ENCODE measurements at regions not wholly inside any gene's neighbourhood (a gene's known extent, or its start where the extent isn't known, plus 50 kb on each side); places are given as distances from the start of the nearest gene placed in this dataset.
"Not testable (repeated sequence)": the region's sequence is repeated elsewhere in the genome, so short reads cannot be mapped to it uniquely, and the experiment has no call there.

DNA sequence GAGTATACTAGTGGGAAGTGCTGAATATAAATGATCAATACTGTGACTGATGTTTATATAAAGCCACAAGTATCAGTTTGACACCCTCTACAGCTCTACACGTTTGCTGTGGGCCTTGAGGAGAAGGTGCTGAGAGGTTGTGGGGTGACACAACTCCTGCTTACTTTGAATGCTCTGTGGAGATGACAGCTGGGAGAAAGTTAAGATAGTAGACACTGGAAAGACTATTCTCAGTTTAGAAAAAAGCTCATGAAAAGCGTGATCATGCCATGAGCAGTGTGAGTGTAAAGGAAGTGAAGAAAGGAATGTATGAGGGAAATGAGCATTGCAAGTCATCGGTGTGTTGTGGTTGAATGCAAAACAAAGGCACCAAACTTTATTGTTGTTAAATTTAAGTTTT is 215.8 kb downstream of the UTRN start:
- no peak for ATAC-seq
- Histone ChIP-seq H3K27me3 (no peaks in the 10 kb centered on the region), H3K27ac (no peak overlapping the region), H3K4me1 (no peaks in the 10 kb centered on the region), H3K9me3 (peaks cover 0 to 14% of the 10 kb centered on the region in 2 donors), H3K4me3 (no peak overlapping the region), H3K36me3 (peaks cover 0 to 67% of the 10 kb centered on the region in 2 donors)
- DNase-seq = no peak
- TF ChIP-seq, protein P1, sequence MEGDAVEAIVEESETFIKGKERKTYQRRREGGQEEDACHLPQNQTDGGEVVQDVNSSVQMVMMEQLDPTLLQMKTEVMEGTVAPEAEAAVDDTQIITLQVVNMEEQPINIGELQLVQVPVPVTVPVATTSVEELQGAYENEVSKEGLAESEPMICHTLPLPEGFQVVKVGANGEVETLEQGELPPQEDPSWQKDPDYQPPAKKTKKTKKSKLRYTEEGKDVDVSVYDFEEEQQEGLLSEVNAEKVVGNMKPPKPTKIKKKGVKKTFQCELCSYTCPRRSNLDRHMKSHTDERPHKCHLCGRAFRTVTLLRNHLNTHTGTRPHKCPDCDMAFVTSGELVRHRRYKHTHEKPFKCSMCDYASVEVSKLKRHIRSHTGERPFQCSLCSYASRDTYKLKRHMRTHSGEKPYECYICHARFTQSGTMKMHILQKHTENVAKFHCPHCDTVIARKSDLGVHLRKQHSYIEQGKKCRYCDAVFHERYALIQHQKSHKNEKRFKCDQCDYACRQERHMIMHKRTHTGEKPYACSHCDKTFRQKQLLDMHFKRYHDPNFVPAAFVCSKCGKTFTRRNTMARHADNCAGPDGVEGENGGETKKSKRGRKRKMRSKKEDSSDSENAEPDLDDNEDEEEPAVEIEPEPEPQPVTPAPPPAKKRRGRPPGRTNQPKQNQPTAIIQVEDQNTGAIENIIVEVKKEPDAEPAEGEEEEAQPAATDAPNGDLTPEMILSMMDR (IDR thresholded peaks at IDR 0.05) = no peak
- intact Hi-C loops (cut with DNase I) = no loop called here

DNA sequence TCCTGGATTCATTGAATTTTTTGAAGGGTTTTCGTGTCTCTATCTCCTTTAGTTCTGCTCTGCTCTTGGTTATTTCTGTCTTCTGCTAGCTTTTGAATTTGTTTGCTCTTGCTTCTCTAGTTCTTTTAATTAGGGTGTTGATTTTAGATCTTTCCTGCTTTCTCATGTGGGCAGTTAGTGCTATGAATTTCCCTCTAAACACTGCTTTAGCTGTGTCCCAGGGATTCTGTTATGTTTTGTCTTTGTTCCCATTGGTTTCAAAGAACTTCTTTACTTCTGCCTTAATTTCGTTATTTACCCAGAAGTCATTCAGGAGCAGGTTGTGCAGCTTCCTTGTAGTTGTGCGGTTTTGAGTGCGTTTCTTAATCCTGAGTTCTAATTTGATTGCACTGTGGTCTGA is 220.1 kb downstream of the UTRN start:
- not testable (repeated sequence) for ATAC-seq, DNase-seq

DNA sequence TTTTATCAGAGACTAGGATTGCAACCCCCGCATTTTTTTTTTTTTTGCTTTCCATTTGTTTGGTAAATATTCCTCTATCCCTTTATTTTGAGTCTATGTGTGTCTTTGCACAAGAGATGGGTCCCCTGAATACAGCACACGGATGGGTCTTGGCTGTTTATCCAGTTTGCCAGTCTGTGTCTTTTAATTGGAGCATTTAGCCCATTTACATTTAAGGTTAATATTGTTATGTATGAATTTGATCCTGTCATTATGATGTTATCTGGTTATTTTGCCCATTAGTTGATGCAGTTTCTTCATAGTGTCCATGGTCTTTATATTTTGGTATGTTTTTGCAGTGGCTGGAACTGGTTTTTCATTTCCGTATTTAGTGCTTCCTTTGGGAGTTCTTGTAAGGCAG is 220.9 kb downstream of the UTRN start:
- H3K4me1 ChIP-seq; H3K27ac ChIP-seq; DNase-seq; intact Hi-C loops (cut with DNase I); ATAC-seq; H3K4me3 ChIP-seq; H3K27me3 ChIP-seq: not testable (repeated sequence)
- Histone ChIP-seq H3K9me3 (peaks cover 0 to 14% of the 10 kb centered on the region in 2 donors), H3K36me3 (peaks cover 0 to 53% of the 10 kb centered on the region in 2 donors)

More for the DNA sequence above, 220.1 kb downstream of the UTRN start:
- H3K36me3 ChIP-seq = peaks cover 0 to 53% of the 10 kb centered on the region in 2 donors
- intact Hi-C loops (cut with DNase I); H3K4me1 ChIP-seq; H3K4me3 ChIP-seq; H3K27ac ChIP-seq; H3K27me3 ChIP-seq: not testable (repeated sequence)
- peaks cover 0 to 14% of the 10 kb centered on the region in 2 donors for H3K9me3 ChIP-seq

DNA sequence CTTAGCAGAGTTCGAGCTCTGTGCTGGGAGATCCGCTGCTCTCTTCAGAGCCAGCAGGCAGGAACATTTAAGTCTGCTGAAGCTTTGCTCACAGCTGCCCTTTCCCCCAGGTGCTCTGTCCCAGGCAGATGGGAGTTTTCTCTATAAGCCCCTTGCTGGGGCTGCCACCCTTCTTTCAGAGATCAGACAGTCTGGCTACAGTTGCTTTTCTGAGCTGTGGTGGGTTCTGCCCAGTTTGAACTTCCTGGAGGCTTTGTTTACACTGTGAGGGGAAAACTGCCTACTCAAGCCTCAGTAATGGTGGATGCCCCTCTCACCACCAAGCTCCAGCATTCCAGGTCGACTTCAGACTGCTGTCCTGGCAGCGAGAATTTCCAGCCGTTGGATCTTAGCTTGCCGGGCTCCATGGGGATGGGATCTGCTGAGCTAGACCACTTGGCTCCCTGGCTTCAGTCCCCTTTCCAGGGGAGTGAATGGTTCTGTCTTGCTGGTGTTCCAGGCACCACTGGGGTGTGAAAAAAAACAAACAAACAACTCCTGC is 222.7 kb downstream of the UTRN start:
- ATAC-seq; H3K4me3 ChIP-seq; intact Hi-C loops (cut with DNase I); DNase-seq; H3K4me1 ChIP-seq; H3K27me3 ChIP-seq; H3K27ac ChIP-seq: not testable (repeated sequence)
- peaks cover 0 to 14% of the 10 kb centered on the region in 2 donors for H3K9me3 ChIP-seq
- peaks cover 0 to 44% of the 10 kb centered on the region in 2 donors for H3K36me3 ChIP-seq

DNA sequence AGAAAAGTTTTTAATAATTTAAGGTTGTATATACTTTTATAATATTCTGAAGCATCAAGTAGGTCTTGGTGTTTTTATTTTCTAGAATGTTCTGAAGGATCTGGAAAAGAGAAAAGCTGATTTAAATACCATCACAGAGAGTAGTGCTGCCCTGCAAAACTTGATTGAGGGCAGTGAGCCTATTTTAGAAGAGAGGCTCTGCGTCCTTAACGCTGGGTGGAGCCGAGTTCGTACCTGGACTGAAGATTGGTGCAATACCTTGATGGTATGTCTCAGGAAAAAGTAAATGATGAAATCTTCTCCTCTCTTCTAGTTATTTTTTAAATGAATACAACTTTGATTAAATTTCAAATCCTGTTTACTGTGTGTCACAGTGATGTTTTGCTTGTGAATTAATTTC is 225.7 kb downstream of the UTRN start:
- intact Hi-C loops (cut with DNase I) = no loop called here
- DNase-seq (no peak), ATAC-seq (peak; percentile 73)
- Histone ChIP-seq H3K9me3 (no peaks in the 10 kb centered on the region), H3K27me3 (no peaks in the 10 kb centered on the region), H3K27ac (no peak overlapping the region), H3K4me1 (no peaks in the 10 kb centered on the region), H3K36me3 (peaks cover 0 to 54% of the 10 kb centered on the region in 2 donors), H3K4me3 (no peak overlapping the region)
- TF ChIP-seq, protein P1 (IDR thresholded peaks at IDR 0.05) = no peak

DNA sequence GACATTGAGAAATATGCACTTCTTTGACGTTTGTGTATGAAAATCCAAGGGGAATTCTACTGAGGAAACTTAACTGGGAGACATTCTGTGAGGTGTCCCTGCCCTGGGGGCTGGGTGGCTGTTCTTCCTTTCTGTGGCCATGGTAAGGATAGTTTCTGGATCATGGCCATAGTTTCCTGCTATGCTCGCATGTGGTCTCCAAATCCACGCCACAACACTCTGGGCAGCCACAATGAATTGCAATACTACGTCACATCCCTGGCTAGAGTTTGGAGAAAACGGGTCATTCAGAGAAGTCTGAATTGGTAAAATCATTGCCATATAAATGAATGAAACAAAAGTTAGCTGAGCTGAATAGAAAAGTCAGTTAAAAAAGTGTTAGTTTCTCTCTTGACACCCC is 230.6 kb downstream of the UTRN start:
- Histone ChIP-seq H3K27ac (no peak overlapping the region), H3K27me3 (no peaks in the 10 kb centered on the region), H3K36me3 (peaks cover 0 to 65% of the 10 kb centered on the region in 2 donors), H3K9me3 (no peaks in the 10 kb centered on the region), H3K4me3 (no peak overlapping the region), H3K4me1 (no peaks in the 10 kb centered on the region)
- intact Hi-C loops (cut with DNase I) = no loop called here
- DNase-seq (no peak), ATAC-seq (no peak)
- TF ChIP-seq, protein P1 (IDR thresholded peaks at IDR 0.05) = no peak

DNA sequence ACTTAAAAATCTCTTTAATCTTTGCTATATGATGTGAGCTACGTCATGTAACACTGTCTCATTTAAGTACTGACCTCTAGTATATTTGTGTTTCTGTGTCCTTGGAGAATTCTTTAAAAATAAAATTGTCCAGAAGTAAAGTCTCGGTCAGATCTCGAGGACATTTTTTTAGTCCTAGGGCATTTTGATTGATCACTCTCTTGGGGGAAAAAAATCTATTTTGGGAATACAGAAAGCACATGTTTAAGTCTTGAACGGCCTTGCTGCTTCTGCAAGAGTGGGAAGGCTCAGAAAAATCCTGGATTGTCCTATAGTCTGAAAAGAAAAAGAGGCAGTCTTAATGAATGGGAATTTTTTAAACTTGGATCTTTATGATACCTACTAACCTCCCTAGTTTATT is 234.3 kb downstream of the UTRN start:
- no peaks in the 10 kb centered on the region for H3K9me3 ChIP-seq
- no peaks in the 10 kb centered on the region for H3K27me3 ChIP-seq
- TF ChIP-seq, protein P1 (IDR thresholded peaks at IDR 0.05) = no peak
- intact Hi-C loops (cut with DNase I) = no loop called here
- no peak overlapping the region for H3K27ac ChIP-seq
- no peaks in the 10 kb centered on the region for H3K4me1 ChIP-seq
- H3K4me3 ChIP-seq = no peak overlapping the region
- ATAC-seq (no peak), DNase-seq (no peak)
- peaks cover 0 to 74% of the 10 kb centered on the region in 2 donors for H3K36me3 ChIP-seq
